ENCODE measurements at regions not wholly inside any gene's neighbourhood (a gene's known extent, or its start where the extent isn't known, plus 50 kb on each side); places are given as distances from the start of the nearest gene placed in this dataset.

DNA sequence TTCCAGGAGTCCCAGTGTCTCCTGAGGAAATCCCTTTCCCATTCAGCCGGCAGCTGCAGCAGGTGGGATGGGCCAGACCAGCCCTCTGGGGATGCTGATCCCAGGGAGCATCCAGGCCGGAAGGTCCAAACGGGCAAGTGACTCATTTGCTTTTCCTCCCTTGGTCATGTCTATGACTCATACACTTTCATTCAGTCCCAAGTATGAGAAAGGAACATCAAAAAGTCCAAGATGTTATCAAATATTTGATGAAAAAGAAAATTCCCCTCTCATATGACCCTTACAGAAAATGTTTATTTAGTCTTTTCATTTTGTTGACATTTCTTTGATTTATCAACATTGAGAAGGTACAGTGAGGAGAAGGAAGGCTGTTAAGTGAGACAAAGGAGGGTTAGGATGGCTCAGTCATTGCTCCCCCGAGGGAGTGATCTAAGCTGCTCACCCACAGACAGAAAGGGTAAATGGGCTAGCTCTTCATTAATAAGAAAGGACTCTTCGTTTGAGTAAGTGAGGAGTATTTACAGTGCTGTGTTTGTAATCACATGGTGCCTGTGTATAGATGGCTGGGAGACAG is 117.6 kb upstream of the ANKRD55 start:
- no peak for TF ChIP-seq TAF1 (IDR thresholded peaks at IDR 0.05; ENCODE audit: low read depth, low read length)
- TF ChIP-seq SPI1 (IDR thresholded peaks at IDR 0.05; ENCODE audit: low read depth, low read length), result no peak
- no peak for TF ChIP-seq POLR2A (IDR thresholded peaks at IDR 0.05; ENCODE audit: low read depth, low read length)
- no peak for TF ChIP-seq POLR2AphosphoS5 (IDR thresholded peaks at IDR 0.05; ENCODE audit: low read depth, low read length)
- TF ChIP-seq PAX5 (IDR thresholded peaks at IDR 0.05; ENCODE audit: insufficient read depth, low read length, severe bottlenecking), result no peak

Measured in GM12891 (cell line).